IPS-18a (cell line): ENCODE measurements at regions not wholly inside any gene's neighbourhood (a gene's known extent, or its start where the extent isn't known, plus 50 kb on each side); places are given as distances from the start of the nearest gene placed in this dataset.

Experiments used
- H3K27ac ChIP-seq: one replicate; pipeline ENCODE4 v1.5.1; 2013; ENCODE audit warnings: low read length
- H3K27me3 ChIP-seq: one replicate; pipeline ENCODE4 v1.6.1; 2013; ENCODE audit warnings: mild to moderate bottlenecking, low read length; ENCODE audit not compliant: control insufficient read depth, insufficient read depth
- H3K36me3 ChIP-seq: one replicate; pipeline ENCODE4 v1.6.1; 2013; ENCODE audit warnings: low read depth, low read length; ENCODE audit not compliant: control insufficient read depth
- H3K4me1 ChIP-seq: one replicate; pipeline ENCODE4 v1.6.1; 2013; ENCODE audit warnings: low read depth, low read length; ENCODE audit not compliant: control insufficient read depth
- H3K4me3 ChIP-seq: one replicate; pipeline ENCODE4 v1.5.1; 2013; ENCODE audit warnings: low read length
- H3K9ac ChIP-seq: one replicate; pipeline ENCODE4 v1.6.1; 2013; ENCODE audit warnings: mild to moderate bottlenecking, low read length, moderate library complexity
- H3K9me3 ChIP-seq: one replicate; pipeline ENCODE4 v1.6.1; 2013; ENCODE audit warnings: low read depth, low read length; ENCODE audit not compliant: control insufficient read depth

DNA sequence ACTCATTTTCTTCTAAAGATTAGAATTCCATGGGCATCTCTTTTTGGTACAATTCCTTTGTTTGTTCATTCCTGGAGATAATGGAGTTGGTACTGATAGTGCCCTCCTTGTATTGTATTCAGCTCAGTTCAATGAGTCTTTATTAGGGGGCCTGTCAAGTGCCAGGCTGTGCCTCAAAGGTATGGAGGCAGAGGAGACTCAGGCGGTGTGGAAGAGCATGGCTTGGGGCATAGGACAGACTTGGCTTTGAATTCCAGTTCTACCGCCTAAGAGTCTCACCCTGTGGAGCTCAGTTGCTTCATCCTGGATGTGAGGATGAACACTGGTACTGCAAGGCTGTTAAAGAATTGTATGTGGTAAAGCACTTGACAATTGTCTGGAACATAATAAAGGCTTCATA, 196.6 kb upstream of the IL12A start:
- Histone ChIP-seq H3K9me3 (no peaks in the 10 kb centered on the region), H3K27ac (no peak overlapping the region), H3K36me3 (no peaks in the 10 kb centered on the region), H3K4me1 (peaks cover 14% of the 10 kb centered on the region), H3K9ac (no peak overlapping the region), H3K27me3 (no peaks in the 10 kb centered on the region), H3K4me3 (no peak overlapping the region)

DNA sequence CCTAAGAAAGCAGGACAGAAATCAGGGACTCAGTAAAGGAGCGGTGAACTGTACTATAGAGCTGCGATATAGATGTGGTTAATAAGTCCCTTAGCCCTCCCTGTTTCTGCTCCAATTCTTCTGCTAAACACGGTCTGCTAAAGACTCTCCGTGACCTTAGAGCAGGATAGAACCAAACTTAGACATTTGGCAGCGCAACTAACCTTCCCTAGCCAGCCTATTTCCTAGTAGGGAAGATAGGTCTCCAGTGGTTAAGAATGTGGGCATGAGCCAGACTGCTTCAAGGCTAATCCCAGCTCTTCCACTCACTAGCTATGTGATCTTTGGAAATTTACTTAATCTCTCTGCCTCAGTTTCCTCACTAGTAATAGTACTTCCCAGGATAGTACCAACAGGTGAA, 193.6 kb upstream of the IL12A start:
- Histone ChIP-seq H3K4me1 (peaks cover 7% of the 10 kb centered on the region), H3K4me3 (no peak overlapping the region)

DNA sequence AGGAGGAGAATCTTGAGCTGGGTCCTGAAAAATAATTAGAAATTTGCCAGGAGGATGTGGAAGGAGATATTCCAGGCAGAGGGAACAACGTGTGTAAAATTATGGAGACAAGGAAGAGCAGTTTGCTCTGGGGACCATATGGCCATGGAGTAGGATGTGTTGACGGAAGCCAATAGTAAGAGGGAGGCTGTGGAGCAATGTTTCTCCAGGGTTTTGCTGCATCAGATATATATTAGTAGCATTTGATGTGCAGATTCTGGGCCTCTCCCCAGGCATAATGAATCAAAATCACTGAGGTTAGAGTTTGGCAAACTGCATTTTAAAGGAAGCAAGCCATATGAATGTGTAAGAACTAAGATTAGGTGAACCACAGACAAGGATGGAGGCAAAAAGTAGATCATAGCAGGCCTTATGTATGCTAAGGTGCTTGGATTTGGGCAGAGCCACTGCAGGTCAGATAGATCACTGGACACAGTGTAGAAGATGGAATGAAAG, 192.9 kb upstream of the IL12A start:
- Histone ChIP-seq H3K27ac (no peak overlapping the region), H3K9me3 (no peaks in the 10 kb centered on the region), H3K9ac (no peak overlapping the region), H3K36me3 (no peaks in the 10 kb centered on the region), H3K4me3 (no peak overlapping the region), H3K27me3 (no peaks in the 10 kb centered on the region), H3K4me1 (peaks cover 7% of the 10 kb centered on the region)

More for the DNA sequence above, 193.6 kb upstream of the IL12A start:
- no peak overlapping the region for H3K9ac ChIP-seq
- no peaks in the 10 kb centered on the region for H3K36me3 ChIP-seq
- H3K27me3 ChIP-seq = no peaks in the 10 kb centered on the region
- no peaks in the 10 kb centered on the region for H3K9me3 ChIP-seq
- no peak overlapping the region for H3K27ac ChIP-seq

DNA sequence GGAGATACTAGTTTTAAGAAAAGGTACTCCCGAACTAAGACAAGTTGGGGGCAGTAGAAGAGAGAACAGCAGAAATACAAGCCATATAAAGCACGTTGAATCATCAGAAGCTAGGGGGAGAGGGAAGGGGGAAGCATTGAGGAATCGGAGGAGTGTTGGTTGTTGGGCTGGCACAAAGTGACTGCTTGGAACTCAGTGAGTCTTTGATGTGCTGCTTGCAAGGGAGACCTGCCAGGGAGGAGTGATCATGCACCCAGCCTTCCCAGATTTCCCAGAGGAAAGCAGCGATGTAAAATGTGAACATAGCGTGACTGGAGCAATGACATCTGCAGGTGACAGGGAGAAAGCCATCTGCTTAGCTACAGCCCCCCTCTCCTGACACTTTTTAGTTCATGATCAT, 192.4 kb upstream of the IL12A start:
- Histone ChIP-seq H3K9ac (no peak overlapping the region), H3K27me3 (no peaks in the 10 kb centered on the region), H3K4me1 (peaks cover 3% of the 10 kb centered on the region), H3K4me3 (no peak overlapping the region), H3K36me3 (no peaks in the 10 kb centered on the region), H3K27ac (no peak overlapping the region), H3K9me3 (no peaks in the 10 kb centered on the region)

DNA sequence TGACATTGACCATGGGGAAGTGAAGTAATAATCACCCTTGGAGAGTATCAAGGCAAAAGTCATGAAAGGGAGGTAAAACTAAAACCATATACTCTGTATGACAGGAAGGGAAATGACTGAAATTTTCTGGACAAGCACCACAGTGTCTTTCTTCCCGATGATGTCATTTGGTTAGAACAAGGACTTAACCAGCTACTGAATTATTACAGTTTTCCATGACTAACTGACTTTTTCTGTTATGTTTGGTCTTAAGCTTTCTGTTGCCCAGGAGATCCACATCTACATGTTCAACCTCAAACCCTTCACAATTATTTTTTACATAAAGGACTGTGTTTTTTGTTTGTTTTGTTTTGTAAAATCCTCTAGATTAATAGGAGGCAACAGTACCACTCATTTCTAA, 191.9 kb upstream of the IL12A start:
- Histone ChIP-seq H3K9ac (no peak overlapping the region), H3K36me3 (no peaks in the 10 kb centered on the region), H3K27ac (no peak overlapping the region), H3K27me3 (peaks cover 1% of the 10 kb centered on the region), H3K4me1 (peaks cover 3% of the 10 kb centered on the region), H3K4me3 (no peak overlapping the region), H3K9me3 (no peaks in the 10 kb centered on the region)

DNA sequence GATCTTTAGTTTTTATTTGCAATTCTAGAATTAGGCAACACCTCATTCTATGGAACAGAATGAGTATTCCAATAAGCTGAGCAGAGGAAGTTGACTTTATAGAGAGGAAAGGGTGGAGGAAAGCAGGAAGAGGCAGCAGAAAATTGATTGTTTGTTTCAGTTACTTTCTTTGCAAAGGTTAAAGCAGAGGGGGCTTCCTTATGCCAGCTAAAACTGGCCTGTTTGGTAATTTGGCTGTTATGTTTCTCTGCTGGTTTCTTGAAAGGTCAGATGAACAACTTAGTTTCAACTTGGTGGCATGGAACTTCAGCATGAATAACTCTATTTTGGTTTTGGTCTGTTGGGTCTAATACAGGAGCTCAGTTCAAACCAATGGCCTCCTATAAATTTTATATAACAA, 190.9 kb upstream of the IL12A start:
- H3K27me3 ChIP-seq = peaks cover 11% of the 10 kb centered on the region
- no peaks in the 10 kb centered on the region for H3K9me3 ChIP-seq
- no peak overlapping the region for H3K9ac ChIP-seq
- no peak overlapping the region for H3K4me3 ChIP-seq
- no peak overlapping the region for H3K27ac ChIP-seq
- H3K36me3 ChIP-seq = no peaks in the 10 kb centered on the region
- H3K4me1 ChIP-seq = peaks cover 3% of the 10 kb centered on the region

DNA sequence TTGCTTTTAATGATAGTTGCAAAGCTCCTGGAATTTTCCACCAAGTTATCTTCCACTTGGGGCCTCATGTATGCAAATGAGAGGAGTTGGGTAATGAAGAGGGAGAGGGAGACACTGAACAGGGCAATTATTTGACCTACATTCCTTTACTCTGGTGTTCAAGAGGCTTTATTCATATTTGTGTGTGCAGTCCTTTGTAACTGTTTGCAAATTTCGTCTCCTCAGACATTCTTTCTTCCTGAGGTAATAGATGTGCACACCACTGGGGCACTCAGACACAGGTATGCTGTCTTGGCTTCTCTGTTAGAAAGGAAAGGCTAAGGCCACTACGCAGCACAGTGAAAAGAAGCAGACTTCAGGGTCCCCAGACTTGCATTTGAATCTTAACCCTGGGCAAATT, 189.7 kb upstream of the IL12A start:
- no peaks in the 10 kb centered on the region for H3K9me3 ChIP-seq
- no peak overlapping the region for H3K9ac ChIP-seq
- H3K4me3 ChIP-seq = no peak overlapping the region
- peaks cover 3% of the 10 kb centered on the region for H3K4me1 ChIP-seq
- peaks cover 23% of the 10 kb centered on the region for H3K27me3 ChIP-seq
- H3K36me3 ChIP-seq = no peaks in the 10 kb centered on the region
- H3K27ac ChIP-seq = no peak overlapping the region

DNA sequence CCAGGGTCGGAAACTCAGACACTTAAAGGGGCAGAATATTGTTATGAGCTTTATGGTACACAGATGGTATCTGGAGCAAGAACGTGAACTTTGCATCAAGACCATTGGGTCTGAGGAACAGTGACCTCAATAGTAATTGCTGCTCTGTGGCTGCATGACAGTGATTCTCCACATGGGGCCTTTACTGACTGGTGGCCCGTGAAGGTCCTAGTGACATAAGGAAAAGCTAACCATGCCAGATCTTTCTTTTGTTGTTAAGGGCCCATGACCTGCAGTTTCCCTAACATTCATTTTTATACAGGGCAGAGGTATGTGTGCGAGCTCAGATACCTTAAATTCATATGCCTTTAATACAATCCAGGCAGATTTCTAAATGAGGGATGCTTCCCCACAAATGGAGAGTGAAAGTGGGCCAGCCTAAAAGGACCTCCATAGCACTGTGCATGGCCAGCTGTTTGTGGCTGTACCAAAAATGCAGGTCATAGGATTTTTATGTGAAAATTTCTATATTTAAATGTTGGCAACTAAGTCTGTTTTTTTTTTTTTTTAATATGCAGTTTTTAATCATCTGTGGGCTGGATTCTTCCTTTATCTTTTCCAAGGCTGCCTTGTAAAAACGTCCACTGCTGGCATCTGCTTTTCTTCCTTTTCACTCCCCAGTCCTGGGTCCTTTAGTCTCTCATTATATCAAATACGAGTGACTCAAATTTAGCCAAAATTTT, 188.0 kb upstream of the IL12A start:
- Histone ChIP-seq H3K36me3 (no peaks in the 10 kb centered on the region), H3K4me3 (no peak overlapping the region), H3K27ac (no peak overlapping the region), H3K27me3 (peaks cover 34% of the 10 kb centered on the region), H3K4me1 (peaks cover 3% of the 10 kb centered on the region), H3K9me3 (no peaks in the 10 kb centered on the region), H3K9ac (no peak overlapping the region)

DNA sequence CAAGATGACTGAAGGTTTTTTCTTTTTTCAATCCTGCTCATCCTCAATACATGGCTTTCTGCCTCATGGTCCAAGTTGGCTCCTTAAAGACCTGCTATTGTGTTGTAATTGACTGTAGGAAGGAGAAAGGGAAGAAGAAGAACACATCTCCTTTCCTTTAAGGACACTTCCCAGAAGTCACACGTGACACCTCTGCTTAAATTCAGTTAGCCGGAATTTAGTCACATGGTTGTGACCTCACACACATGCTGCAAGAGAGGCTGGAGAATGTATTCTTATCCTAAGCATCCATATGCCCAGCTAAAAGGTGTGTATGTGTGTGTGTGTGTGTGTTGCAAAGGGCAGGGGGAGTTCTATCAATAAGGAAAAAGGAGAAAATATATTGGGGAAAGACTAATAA, 185.8 kb upstream of the IL12A start:
- H3K4me3 ChIP-seq = no peak overlapping the region

DNA sequence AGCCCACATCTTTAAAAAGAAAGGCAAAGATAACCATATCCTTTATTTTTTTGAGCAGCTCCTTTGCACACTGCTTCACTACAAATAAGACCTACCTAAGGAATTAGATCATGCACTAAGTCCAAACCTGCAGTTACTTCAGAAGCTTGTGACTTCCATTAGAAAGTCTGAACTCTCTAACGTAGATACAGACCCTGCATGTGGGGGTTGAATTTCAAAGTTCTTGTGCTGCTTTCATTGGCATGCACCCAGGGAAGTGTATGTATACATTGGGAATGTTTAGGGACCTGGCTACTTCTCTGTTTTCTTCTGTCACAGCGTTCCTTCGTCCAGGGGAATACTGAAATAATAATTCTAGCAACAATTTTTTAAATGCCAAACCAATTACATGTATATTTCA, 185.2 kb upstream of the IL12A start:
- Histone ChIP-seq H3K27me3 (peaks cover 34% of the 10 kb centered on the region), H3K4me1 (peaks cover 3% of the 10 kb centered on the region), H3K36me3 (no peaks in the 10 kb centered on the region), H3K9ac (no peak overlapping the region), H3K4me3 (no peak overlapping the region), H3K27ac (no peak overlapping the region), H3K9me3 (no peaks in the 10 kb centered on the region)

More for the DNA sequence above, 185.8 kb upstream of the IL12A start:
- H3K27ac ChIP-seq = no peak overlapping the region
- H3K9ac ChIP-seq = no peak overlapping the region
- no peaks in the 10 kb centered on the region for H3K9me3 ChIP-seq
- H3K4me1 ChIP-seq = peaks cover 3% of the 10 kb centered on the region
- H3K27me3 ChIP-seq = peaks cover 34% of the 10 kb centered on the region
- no peaks in the 10 kb centered on the region for H3K36me3 ChIP-seq

DNA sequence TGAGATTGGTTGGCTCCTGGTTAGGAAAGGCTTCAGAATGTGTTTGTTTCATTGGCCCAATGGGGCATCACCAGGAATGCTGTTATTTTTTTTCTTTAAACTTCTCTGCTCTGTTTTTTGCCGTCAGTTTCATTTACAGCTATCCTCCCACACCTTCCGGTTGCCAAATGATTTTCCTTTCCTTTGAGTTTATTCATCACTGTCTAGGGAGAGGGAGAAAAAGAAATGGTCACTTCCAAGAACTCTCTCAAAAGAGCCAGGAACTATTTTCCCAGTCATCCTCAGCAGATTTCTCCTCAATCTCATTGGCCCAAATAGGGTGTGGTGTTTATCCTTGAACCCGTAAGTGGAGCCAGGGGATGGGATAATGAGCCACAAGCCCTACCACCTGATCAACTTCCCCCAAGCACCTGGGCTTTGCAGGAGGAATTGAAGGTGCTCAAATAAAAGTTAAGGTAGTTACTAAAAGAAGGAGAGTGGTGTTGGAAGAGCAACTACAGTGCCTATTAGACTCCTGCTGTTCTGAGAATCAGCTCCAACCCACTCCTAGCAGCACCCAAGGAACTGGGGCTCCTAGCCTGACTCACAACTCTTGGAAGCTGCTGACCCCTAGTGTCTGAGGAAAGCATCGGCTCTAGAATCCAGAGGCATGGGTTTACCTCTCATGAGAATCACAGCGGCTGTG, 183.8 kb upstream of the IL12A start:
- Histone ChIP-seq H3K36me3 (no peaks in the 10 kb centered on the region), H3K4me3 (no peak overlapping the region), H3K9me3 (no peaks in the 10 kb centered on the region), H3K27me3 (peaks cover 34% of the 10 kb centered on the region), H3K9ac (no peak overlapping the region), H3K27ac (no peak overlapping the region), H3K4me1 (no peaks in the 10 kb centered on the region)

DNA sequence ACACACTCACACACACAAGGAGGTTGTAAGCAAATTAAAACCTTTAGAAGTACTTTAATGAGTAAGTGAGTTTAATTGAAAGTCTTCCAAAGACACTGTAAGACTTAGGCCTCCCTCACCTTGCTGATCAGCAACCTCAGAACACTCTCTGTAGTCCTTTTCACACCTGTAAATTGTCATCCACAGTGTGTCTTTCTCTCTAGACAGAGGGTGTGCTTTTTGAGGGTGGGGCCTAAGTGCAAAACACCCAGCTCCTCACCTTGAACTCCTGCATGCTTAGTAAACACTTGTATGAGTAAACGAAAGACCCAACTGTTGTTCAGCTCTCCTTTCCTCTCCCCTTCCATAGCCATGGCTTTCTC, 183.2 kb upstream of the IL12A start:
- no peak overlapping the region for H3K9ac ChIP-seq

More for the DNA sequence above, 183.2 kb upstream of the IL12A start:
- H3K27me3 ChIP-seq = peaks cover 34% of the 10 kb centered on the region
- H3K9me3 ChIP-seq = no peaks in the 10 kb centered on the region
- no peak overlapping the region for H3K27ac ChIP-seq
- H3K36me3 ChIP-seq = no peaks in the 10 kb centered on the region
- no peak overlapping the region for H3K4me3 ChIP-seq
- H3K4me1 ChIP-seq = no peaks in the 10 kb centered on the region
